GM13977 (cell line): ENCODE measurements at regions not wholly inside any gene's neighbourhood (a gene's known extent, or its start where the extent isn't known, plus 50 kb on each side); places are given as distances from the start of the nearest gene placed in this dataset.

Experiments used
- DNase-seq: peaks from one replicate; pipeline ENCODE4 v3.0.0; 2012; ENCODE audit warnings: low spot score
- in situ Hi-C: fragments of 300-500 bp; cut with MboI; formaldehyde crosslinking; loops from one replicate; pipeline ENCODE4 v1.12.0; 2022; ENCODE audit warnings: low sequenced_read_pairs, low pct_unique_long_range_greater_than_20kb, mixed read lengths, inconsistent platforms; ENCODE audit not compliant: unreplicated experiment
- TF ChIP-seq, protein P1 (sequence below): IDR thresholded peaks from 2 replicates; pipeline ENCODE4 v1.5.1; 2012; ENCODE audit warnings: mild to moderate bottlenecking, control low read depth; ENCODE audit not compliant: insufficient read depth; ENCODE audit errors: extremely low read depth, missing control alignments

DNA sequence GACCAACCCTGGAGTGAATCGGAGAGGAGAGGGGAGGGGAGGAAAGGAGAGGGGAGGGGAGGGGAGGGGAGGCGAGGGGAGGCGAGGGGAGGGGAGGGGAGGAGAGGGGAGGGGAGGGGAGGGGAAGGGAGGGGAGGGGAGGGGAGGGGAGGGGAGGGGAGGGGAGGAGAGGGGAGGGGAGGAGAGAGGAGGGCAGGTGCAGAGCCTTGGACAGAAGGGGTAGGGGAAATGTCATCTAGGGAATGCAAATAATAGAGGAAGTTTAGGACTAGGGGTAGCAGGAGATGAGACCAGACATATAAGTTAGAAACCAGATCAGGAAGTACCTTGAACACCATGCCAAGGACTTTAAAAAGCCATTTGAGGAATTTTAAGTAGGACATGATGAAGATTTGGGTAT is 119.8 kb downstream of the RBFOX3 start:
- TF ChIP-seq, protein P1, sequence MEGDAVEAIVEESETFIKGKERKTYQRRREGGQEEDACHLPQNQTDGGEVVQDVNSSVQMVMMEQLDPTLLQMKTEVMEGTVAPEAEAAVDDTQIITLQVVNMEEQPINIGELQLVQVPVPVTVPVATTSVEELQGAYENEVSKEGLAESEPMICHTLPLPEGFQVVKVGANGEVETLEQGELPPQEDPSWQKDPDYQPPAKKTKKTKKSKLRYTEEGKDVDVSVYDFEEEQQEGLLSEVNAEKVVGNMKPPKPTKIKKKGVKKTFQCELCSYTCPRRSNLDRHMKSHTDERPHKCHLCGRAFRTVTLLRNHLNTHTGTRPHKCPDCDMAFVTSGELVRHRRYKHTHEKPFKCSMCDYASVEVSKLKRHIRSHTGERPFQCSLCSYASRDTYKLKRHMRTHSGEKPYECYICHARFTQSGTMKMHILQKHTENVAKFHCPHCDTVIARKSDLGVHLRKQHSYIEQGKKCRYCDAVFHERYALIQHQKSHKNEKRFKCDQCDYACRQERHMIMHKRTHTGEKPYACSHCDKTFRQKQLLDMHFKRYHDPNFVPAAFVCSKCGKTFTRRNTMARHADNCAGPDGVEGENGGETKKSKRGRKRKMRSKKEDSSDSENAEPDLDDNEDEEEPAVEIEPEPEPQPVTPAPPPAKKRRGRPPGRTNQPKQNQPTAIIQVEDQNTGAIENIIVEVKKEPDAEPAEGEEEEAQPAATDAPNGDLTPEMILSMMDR, result no peak
- DNase-seq, result no peak
- in situ Hi-C loops, result no loop called here

GRCh38 chr17:79490530-79490929 is 120.3 kb downstream of the RBFOX3 start:
- TF ChIP-seq, protein P1, result no peak
- in situ Hi-C loops, result no loop called here
- DNase-seq, result no peak

- in situ Hi-C loops, result no loop called here
- TF ChIP-seq, protein P1, result no peak
- DNase-seq, result no peak
Measured at GRCh38 chr17:79487149-79487548, 123.7 kb downstream of the RBFOX3 start.

- no peak for DNase-seq
- TF ChIP-seq, protein P1, result no peak
- in situ Hi-C loops, result no loop called here
Measured at GRCh38 chr17:79485991-79486390, 124.9 kb downstream of the RBFOX3 start.

DNA sequence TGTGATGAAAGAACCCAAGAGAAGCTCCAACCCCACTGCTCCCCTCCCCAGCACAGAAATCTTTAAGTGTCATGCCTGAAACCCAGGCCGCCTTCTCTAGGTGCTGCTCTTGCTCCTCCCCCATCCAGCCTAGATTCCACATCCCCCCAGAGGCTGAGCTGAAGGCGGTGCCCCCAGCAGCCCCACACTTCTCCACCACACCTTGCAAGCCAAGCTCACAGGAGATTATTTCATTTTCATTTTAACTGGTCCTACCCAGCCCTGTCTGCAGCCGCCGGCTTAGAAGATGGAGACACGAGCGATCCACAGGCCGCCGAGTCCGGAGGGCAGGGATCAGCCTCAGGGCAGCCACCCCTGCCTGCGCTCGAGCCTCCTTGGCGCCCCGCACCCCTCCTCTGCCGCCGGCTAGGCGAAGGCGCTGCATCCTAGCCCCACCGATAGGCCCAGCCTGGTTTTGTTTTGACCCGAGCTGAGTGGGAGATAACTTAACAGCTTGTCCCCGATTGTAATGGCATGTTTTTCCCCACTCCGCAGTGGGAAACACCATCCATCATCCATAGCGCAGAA is 125.3 kb downstream of the RBFOX3 start:
- in situ Hi-C loops, result no loop called here
- no peak for DNase-seq
- TF ChIP-seq, protein P1, result no peak

DNA sequence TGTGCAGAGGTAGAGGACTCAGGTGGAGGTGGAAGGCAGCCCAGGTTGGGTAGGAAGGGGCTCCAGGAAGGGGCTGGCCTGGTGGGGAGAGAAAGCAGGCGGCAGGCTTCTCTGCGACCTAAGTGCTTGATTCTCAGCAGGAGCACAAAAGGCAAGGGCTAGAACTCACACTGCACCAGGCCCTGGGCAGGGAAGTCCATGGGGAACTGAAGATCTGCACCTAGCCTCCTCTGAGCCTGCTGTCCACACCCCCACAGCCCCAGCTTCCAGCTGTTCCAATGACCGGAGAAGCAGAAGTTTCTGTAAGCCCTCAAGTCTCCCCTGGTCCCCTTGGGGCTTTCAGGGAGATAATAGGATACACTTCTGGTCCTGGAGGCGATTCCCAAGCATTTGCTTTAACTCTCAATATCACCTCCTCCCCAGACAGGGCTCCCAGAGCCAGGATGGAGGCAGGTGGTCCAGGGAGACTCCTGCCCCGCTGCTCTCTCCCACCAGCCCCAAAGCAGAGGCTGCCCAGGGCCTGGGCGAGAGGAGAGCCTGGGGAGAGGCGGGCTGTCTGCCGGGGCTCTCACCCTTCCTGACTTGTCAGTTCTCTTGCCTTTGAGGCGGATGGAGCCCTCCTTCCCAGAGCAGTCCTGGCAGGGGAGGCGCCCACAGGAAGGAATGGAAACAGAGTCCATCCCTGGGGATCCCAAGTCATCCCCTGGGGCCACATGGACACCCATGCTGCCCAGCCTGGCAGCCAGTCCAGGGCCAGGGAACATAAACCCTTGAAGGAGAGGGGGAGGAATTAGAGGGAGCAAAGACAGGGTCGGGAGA is 126.0 kb downstream of the RBFOX3 start:
- DNase-seq, result no peak
- in situ Hi-C loops, result no loop called here
- TF ChIP-seq, protein P1, result no peak
